ENCODE measurements at regions not wholly inside any gene's neighbourhood (a gene's known extent, or its start where the extent isn't known, plus 50 kb on each side); places are given as distances from the start of the nearest gene placed in this dataset.
"Not testable (repeated sequence)": the region's sequence is repeated elsewhere in the genome, so short reads cannot be mapped to it uniquely, and the experiment has no call there.

- H3K36me3 Mint-ChIP-seq (ENCODE audit: low read depth): no peaks in the 10 kb centered on the region
- H3K4me3 Mint-ChIP-seq: no peak overlapping the region
- DNase-seq: no peak
- no peak for ATAC-seq
- H3K27ac Mint-ChIP-seq: no peak overlapping the region
- no peaks in the 10 kb centered on the region for H3K27me3 Mint-ChIP-seq (ENCODE audit: low read depth)
- no peaks in the 10 kb centered on the region for H3K4me1 Mint-ChIP-seq (ENCODE audit: low read depth)
- CTCF ChIA-PET: no interaction called here
- peaks cover 13% of the 10 kb centered on the region for H3K9me3 Mint-ChIP-seq (ENCODE audit: insufficient read depth)
- POLR2A ChIA-PET: no interaction called here
These were observed 191.2 kb downstream of the FZD1 start for GRCh38 chr7:91455411-91455810.

- no peak overlapping the region for H3K27ac Mint-ChIP-seq
- ChIA-PET POLR2A (no interaction called here), CTCF (no interaction called here)
- no peaks in the 10 kb centered on the region for H3K27me3 Mint-ChIP-seq (ENCODE audit: low read depth)
- ATAC-seq (no peak), DNase-seq (no peak)
- no peak overlapping the region for H3K4me3 Mint-ChIP-seq
- H3K4me1 Mint-ChIP-seq (ENCODE audit: low read depth): no peaks in the 10 kb centered on the region
- peaks cover 13% of the 10 kb centered on the region for H3K9me3 Mint-ChIP-seq (ENCODE audit: insufficient read depth)
- no peaks in the 10 kb centered on the region for H3K36me3 Mint-ChIP-seq (ENCODE audit: low read depth)
These were observed 193.0 kb downstream of the FZD1 start for GRCh38 chr7:91457208-91457607.

GRCh38 chr7:91459539-91459938, 195.3 kb downstream of the FZD1 start:
- POLR2A ChIA-PET: no interaction called here
- H3K27me3 Mint-ChIP-seq (ENCODE audit: low read depth): no peaks in the 10 kb centered on the region
- H3K9me3 Mint-ChIP-seq (ENCODE audit: insufficient read depth): peaks cover 13% of the 10 kb centered on the region
- H3K36me3 Mint-ChIP-seq (ENCODE audit: low read depth): no peaks in the 10 kb centered on the region
- no peak for ATAC-seq
- no peak overlapping the region for H3K27ac Mint-ChIP-seq
- CTCF ChIA-PET: no interaction called here
- no peaks in the 10 kb centered on the region for H3K4me1 Mint-ChIP-seq (ENCODE audit: low read depth)
- DNase-seq: no peak
- H3K4me3 Mint-ChIP-seq: no peak overlapping the region

- Mint-ChIP-seq H3K4me1 (ENCODE audit: low read depth) (no peaks in the 10 kb centered on the region), H3K27me3 (ENCODE audit: low read depth) (no peaks in the 10 kb centered on the region), H3K9me3 (ENCODE audit: insufficient read depth) (peaks cover 5% of the 10 kb centered on the region), H3K4me3 (no peak overlapping the region), H3K36me3 (ENCODE audit: low read depth) (no peaks in the 10 kb centered on the region), H3K27ac (no peak overlapping the region)
- POLR2A ChIA-PET: no interaction called here
- ATAC-seq: no peak
- CTCF ChIA-PET: no interaction called here
- no peak for DNase-seq
These were observed 198.1 kb downstream of the FZD1 start for GRCh38 chr7:91462316-91462715.

GRCh38 chr7:91463330-91463729, 199.1 kb downstream of the FZD1 start:
- Mint-ChIP-seq H3K27me3 (ENCODE audit: low read depth) (no peaks in the 10 kb centered on the region), H3K36me3 (ENCODE audit: low read depth) (no peaks in the 10 kb centered on the region), H3K4me1 (ENCODE audit: low read depth) (no peaks in the 10 kb centered on the region), H3K9me3 (ENCODE audit: insufficient read depth) (no peaks in the 10 kb centered on the region), H3K4me3 (no peak overlapping the region), H3K27ac (no peak overlapping the region)
- DNase-seq: no peak
- ChIA-PET CTCF (no interaction called here), POLR2A (no interaction called here)
- ATAC-seq: no peak

GRCh38 chr7:91465595-91466061, 201.4 kb downstream of the FZD1 start:
- Mint-ChIP-seq H3K36me3 (ENCODE audit: low read depth) (no peaks in the 10 kb centered on the region), H3K4me1 (ENCODE audit: low read depth) (no peaks in the 10 kb centered on the region), H3K9me3 (ENCODE audit: insufficient read depth) (no peaks in the 10 kb centered on the region), H3K4me3 (no peak overlapping the region), H3K27ac (no peak overlapping the region), H3K27me3 (ENCODE audit: low read depth) (no peaks in the 10 kb centered on the region)
- ChIA-PET POLR2A (no interaction called here), CTCF (no interaction called here)
- ATAC-seq (no peak), DNase-seq (no peak)

- H3K4me1 Mint-ChIP-seq (ENCODE audit: low read depth): no peaks in the 10 kb centered on the region
- H3K9me3 Mint-ChIP-seq (ENCODE audit: insufficient read depth): no peaks in the 10 kb centered on the region
- no peak overlapping the region for H3K4me3 Mint-ChIP-seq
- ChIA-PET POLR2A (no interaction called here), CTCF (no interaction called here)
- ATAC-seq: no peak
- H3K36me3 Mint-ChIP-seq (ENCODE audit: low read depth): no peaks in the 10 kb centered on the region
- H3K27me3 Mint-ChIP-seq (ENCODE audit: low read depth): no peaks in the 10 kb centered on the region
- no peak for DNase-seq
- no peak overlapping the region for H3K27ac Mint-ChIP-seq
These were observed 204.0 kb downstream of the FZD1 start for GRCh38 chr7:91468256-91468655.

- H3K4me3 Mint-ChIP-seq: no peak overlapping the region
- H3K36me3 Mint-ChIP-seq (ENCODE audit: low read depth): no peaks in the 10 kb centered on the region
- ATAC-seq (no peak), DNase-seq (no peak)
- no peaks in the 10 kb centered on the region for H3K4me1 Mint-ChIP-seq (ENCODE audit: low read depth)
- H3K27me3 Mint-ChIP-seq (ENCODE audit: low read depth): no peaks in the 10 kb centered on the region
- H3K27ac Mint-ChIP-seq: no peak overlapping the region
- H3K9me3 Mint-ChIP-seq (ENCODE audit: insufficient read depth): peaks cover 19% of the 10 kb centered on the region
- ChIA-PET POLR2A (no interaction called here), CTCF (no interaction called here)
These were observed 209.4 kb downstream of the FZD1 start for GRCh38 chr7:91473619-91474018.

- ATAC-seq (no peak), DNase-seq (no peak)
- Mint-ChIP-seq H3K27ac (no peak overlapping the region), H3K4me1 (ENCODE audit: low read depth) (no peaks in the 10 kb centered on the region), H3K9me3 (ENCODE audit: insufficient read depth) (peaks cover 19% of the 10 kb centered on the region), H3K27me3 (ENCODE audit: low read depth) (no peaks in the 10 kb centered on the region), H3K4me3 (no peak overlapping the region), H3K36me3 (ENCODE audit: low read depth) (no peaks in the 10 kb centered on the region)
- ChIA-PET CTCF (no interaction called here), POLR2A (no interaction called here)
These were observed 209.8 kb downstream of the FZD1 start for GRCh38 chr7:91474074-91474473.

GRCh38 chr7:91480470-91480869, 216.2 kb downstream of the FZD1 start:
- not testable (repeated sequence) for H3K27ac Mint-ChIP-seq, ATAC-seq
- H3K9me3 Mint-ChIP-seq (ENCODE audit: insufficient read depth): peaks cover 16% of the 10 kb centered on the region

GRCh38 chr7:91491868-91492267, 227.6 kb downstream of the FZD1 start:
- H3K27ac Mint-ChIP-seq: no peak overlapping the region
- DNase-seq (no peak), ATAC-seq (no peak)
- no peaks in the 10 kb centered on the region for H3K27me3 Mint-ChIP-seq (ENCODE audit: low read depth)
- POLR2A ChIA-PET: no interaction called here
- no peaks in the 10 kb centered on the region for H3K36me3 Mint-ChIP-seq (ENCODE audit: low read depth)
- no peaks in the 10 kb centered on the region for H3K4me1 Mint-ChIP-seq (ENCODE audit: low read depth)
- no peak overlapping the region for H3K4me3 Mint-ChIP-seq
- H3K9me3 Mint-ChIP-seq (ENCODE audit: insufficient read depth): no peaks in the 10 kb centered on the region
- CTCF ChIA-PET: no interaction called here

More at GRCh38 chr7:91480470-91480869, 216.2 kb downstream of the FZD1 start:
- H3K4me3 Mint-ChIP-seq; H3K4me1 Mint-ChIP-seq (ENCODE audit: low read depth); DNase-seq; POLR2A ChIA-PET; H3K27me3 Mint-ChIP-seq (ENCODE audit: low read depth); H3K36me3 Mint-ChIP-seq (ENCODE audit: low read depth); CTCF ChIA-PET: not testable (repeated sequence)

GRCh38 chr7:91492317-91492716, 228.1 kb downstream of the FZD1 start:
- DNase-seq (no peak), ATAC-seq (no peak)
- no peaks in the 10 kb centered on the region for H3K27me3 Mint-ChIP-seq (ENCODE audit: low read depth)
- no peak overlapping the region for H3K27ac Mint-ChIP-seq
- no peak overlapping the region for H3K4me3 Mint-ChIP-seq
- H3K9me3 Mint-ChIP-seq (ENCODE audit: insufficient read depth): no peaks in the 10 kb centered on the region
- no peaks in the 10 kb centered on the region for H3K36me3 Mint-ChIP-seq (ENCODE audit: low read depth)
- no peaks in the 10 kb centered on the region for H3K4me1 Mint-ChIP-seq (ENCODE audit: low read depth)
- ChIA-PET POLR2A (no interaction called here), CTCF (no interaction called here)

- no peak for DNase-seq
- Mint-ChIP-seq H3K27ac (no peak overlapping the region), H3K4me3 (no peak overlapping the region), H3K9me3 (ENCODE audit: insufficient read depth) (no peaks in the 10 kb centered on the region), H3K27me3 (ENCODE audit: low read depth) (no peaks in the 10 kb centered on the region), H3K36me3 (ENCODE audit: low read depth) (no peaks in the 10 kb centered on the region), H3K4me1 (ENCODE audit: low read depth) (no peaks in the 10 kb centered on the region)
- no peak for ATAC-seq
- ChIA-PET POLR2A (no interaction called here), CTCF (no interaction called here)
These were observed 228.5 kb downstream of the FZD1 start for GRCh38 chr7:91492773-91493172.

All from activated CD8-positive, alpha-beta T cell treated with anti-CD3 and anti-CD28 coated beads, Interleukin-2, amount 10 ng/mL, durations not matched to agents 7 days and 5 days (primary cell).